ENCODE measurements at regions not wholly inside any gene's neighbourhood (a gene's known extent, or its start where the extent isn't known, plus 50 kb on each side); places are given as distances from the start of the nearest gene placed in this dataset.

DNA sequence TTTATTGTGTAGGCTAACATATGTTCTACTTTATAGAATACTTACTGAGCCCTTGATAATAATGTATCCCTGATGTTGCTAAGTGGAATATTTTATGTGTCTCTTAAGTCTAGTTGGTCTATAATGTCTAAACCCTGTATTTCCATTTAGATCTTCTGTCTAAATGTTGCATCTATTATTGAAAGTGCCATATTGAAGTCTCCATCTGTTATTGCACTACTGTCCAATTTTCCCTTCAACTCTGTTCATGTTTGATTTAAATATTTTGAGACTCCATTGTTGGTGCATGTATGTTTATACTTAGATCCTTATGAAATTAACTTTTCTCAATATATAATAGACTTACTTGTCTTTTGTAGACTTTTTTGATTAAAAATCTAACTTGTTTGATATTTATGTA, 924.5 kb upstream of the KCND2 start:
- no peak for TF ChIP-seq POLR2A (IDR thresholded peaks at IDR 0.05)
- TF ChIP-seq, protein P1, sequence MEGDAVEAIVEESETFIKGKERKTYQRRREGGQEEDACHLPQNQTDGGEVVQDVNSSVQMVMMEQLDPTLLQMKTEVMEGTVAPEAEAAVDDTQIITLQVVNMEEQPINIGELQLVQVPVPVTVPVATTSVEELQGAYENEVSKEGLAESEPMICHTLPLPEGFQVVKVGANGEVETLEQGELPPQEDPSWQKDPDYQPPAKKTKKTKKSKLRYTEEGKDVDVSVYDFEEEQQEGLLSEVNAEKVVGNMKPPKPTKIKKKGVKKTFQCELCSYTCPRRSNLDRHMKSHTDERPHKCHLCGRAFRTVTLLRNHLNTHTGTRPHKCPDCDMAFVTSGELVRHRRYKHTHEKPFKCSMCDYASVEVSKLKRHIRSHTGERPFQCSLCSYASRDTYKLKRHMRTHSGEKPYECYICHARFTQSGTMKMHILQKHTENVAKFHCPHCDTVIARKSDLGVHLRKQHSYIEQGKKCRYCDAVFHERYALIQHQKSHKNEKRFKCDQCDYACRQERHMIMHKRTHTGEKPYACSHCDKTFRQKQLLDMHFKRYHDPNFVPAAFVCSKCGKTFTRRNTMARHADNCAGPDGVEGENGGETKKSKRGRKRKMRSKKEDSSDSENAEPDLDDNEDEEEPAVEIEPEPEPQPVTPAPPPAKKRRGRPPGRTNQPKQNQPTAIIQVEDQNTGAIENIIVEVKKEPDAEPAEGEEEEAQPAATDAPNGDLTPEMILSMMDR (IDR thresholded peaks at IDR 0.05) = no peak

Measured in vagina (tissue), 2 donors.